AG04449 (cell line): ENCODE measurements at regions not wholly inside any gene's neighbourhood (a gene's known extent, or its start where the extent isn't known, plus 50 kb on each side); places are given as distances from the start of the nearest gene placed in this dataset.
A peak's percentile ranks its signal among the peaks of the same experiment; 100 is the strongest.

Experiments
- CTCF ChIA-PET: fragments of 350-600 bp; formaldehyde crosslinking; extraction: SDS; loops from one replicate; lab custom pipeline; 2021; ENCODE audit warnings: antibody characterized with exemption; lab: Yijun Ruan, JAX
- POLR2A ChIA-PET: fragments of 400-600, 350-600 bp; formaldehyde crosslinking; extraction: SDS; loops from one replicate; lab custom pipeline; 2020; ENCODE audit warnings: antibody characterized with exemption, inconsistent platforms; lab: Yijun Ruan, JAX
- DNase-seq: peaks from one replicate; pipeline ENCODE4 v3.0.0-alpha.2; 2010; ENCODE audit warnings: low read depth, low spot score
- H3K4me3 ChIP-seq: 2 replicates; pipeline ENCODE4 v1.5.1; 2011; ENCODE audit warnings: low read depth, mild to moderate bottlenecking, control low read depth, low read length
- TF ChIP-seq, protein P1 (sequence below): IDR thresholded peaks from one replicate; pipeline ENCODE4 v1.5.1; 2011; ENCODE audit warnings: mild to moderate bottlenecking, moderate library complexity, low read length, control low read depth, inconsistent platforms; ENCODE audit not compliant: insufficient read depth; ENCODE audit errors: missing control alignments

DNA sequence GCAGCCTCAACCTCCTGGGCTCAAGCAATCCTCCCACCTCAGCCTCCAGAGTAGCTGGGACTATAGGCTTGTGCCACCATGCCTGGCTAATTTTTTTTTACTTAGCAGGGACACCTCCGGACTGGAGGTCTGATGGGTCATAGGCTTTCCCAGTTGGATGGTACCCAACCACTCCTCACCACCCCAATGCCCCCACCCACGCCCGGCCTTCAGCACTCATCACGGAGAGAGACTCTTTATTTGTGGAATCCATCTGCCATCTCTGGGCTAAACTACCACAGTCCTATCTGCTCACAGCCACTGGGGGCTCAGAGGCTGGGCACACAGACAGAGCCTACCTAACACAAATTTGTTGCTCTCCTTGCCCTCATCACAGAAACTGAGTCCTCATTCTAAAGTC, 58.3 kb upstream of the STXBP1 start:
- TF ChIP-seq, protein P1, sequence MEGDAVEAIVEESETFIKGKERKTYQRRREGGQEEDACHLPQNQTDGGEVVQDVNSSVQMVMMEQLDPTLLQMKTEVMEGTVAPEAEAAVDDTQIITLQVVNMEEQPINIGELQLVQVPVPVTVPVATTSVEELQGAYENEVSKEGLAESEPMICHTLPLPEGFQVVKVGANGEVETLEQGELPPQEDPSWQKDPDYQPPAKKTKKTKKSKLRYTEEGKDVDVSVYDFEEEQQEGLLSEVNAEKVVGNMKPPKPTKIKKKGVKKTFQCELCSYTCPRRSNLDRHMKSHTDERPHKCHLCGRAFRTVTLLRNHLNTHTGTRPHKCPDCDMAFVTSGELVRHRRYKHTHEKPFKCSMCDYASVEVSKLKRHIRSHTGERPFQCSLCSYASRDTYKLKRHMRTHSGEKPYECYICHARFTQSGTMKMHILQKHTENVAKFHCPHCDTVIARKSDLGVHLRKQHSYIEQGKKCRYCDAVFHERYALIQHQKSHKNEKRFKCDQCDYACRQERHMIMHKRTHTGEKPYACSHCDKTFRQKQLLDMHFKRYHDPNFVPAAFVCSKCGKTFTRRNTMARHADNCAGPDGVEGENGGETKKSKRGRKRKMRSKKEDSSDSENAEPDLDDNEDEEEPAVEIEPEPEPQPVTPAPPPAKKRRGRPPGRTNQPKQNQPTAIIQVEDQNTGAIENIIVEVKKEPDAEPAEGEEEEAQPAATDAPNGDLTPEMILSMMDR, result no peak
- no peak for DNase-seq
- ChIA-PET CTCF (interaction anchor here (0.7 to 2.0 kb wide), 6 partner anchors 8 to 893 kb away, joined by 3 to 8 read pairs (median 3); no protein-coding TSS in a partner anchor), POLR2A (no interaction called here)
- H3K4me3 ChIP-seq, result no peak overlapping the region

DNA sequence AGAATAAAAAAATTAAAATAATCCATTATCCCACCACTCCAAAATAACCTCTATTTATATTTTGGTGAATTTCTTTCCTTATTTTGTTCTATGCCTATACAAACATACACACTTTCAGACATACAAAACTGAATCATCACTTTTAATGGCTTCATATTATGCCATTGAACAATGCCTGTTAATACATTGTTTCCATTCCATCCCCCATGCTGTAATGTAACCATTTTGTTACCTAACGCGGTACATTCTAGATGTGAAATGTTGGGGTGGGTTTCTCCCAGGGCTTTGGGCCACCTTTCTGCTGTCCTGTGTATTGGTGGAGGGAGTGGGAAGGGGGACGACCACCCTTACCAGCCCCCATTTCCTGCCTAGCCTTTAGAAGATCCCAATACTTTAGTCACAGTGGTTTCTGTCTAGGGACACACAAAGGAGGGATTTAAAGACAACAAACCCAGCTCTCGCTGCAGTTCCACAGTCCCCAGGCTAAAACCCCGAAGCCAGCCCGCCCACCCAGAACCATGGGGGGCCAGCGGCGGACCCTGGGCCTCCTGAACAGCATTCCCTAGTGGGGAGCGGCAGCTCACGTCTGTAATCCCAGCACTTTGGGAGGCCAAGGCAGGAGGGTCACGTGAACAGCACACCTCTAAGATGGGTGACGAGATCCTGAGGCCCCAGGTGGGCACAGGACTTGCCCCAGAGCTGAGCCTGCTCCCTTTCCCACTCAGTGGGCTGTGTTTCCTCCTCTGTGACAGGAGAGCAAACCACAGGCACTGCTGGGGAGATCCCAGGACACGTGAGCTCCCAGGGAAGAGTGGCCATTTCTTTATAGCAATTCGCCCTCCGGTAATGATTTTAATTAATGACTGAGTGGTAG, 56.9 kb upstream of the STXBP1 start:
- ChIA-PET POLR2A (interaction anchor here (0.7 to 1.6 kb wide), 3 partner anchors 15 to 68 kb away, joined by 3 read pairs; no protein-coding TSS in a partner anchor), CTCF (interaction anchor here (0.8 to 2.7 kb wide), 4 partner anchors 11 to 51 kb away, joined by 3 to 11 read pairs (median 9); no protein-coding TSS in a partner anchor)
- H3K4me3 ChIP-seq, result peak overlapping the region; percentile 12
- TF ChIP-seq, protein P1, result no peak
- DNase-seq, result no peak

DNA sequence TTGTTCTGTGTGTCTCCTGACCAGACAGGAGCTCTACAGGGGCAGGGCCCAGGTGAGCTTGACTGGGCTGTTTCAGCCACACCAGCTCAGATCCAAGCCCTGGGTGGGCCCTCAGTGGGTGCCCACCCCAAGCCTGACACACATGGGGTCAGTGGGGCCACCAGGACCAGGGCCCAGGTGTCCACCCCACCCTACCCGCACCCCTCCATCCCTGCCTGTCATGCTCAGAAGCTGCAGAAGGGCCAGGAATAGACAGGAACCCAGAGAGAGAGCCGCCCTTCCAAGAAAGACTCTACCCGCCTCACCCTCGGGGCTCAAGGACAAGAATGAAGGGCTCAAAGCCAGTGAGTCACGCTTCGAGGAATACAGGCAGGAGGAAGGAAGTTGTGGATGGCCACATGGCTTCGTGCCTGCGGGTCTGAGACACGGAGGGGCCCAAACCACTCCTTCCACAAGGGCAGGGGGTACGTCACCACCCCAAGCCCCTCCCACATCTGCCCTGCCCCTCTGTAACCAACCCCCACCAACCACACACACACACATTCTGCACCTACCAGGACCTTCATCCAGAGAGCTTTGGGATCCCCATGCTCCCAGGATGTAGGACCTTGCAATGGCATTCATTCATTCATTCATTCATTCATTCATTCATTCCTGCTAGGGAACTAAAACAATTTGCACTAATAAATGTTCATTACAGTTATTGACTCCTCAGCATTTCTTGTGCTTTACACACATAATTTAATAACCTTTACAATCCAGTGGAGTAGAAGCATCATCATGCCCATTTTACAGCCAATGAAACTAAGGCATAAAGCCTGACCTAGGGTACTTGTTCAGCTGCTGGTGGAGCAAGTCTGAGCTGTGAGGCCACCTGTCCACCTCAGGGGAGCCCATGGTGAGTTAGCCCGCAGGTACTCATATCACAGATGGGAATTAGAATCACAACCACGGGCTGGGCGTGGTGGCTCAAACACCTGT, 55.9 kb upstream of the STXBP1 start:
- POLR2A ChIA-PET, result interaction anchor here (0.7 to 1.6 kb wide), 6 partner anchors 16 to 105 kb away, joined by 3 to 5 read pairs (median 3); partner anchors contain the start of genes LRSAM1 and RPL12
- TF ChIP-seq, protein P1, result no peak
- DNase-seq, result peak; percentile 73
- peak overlapping the region; percentile 12; the same call in 1 of the 2 replicates for H3K4me3 ChIP-seq
- CTCF ChIA-PET, result interaction anchor here (0.6 to 3.1 kb wide), 9 partner anchors 10 to 52 kb away, joined by 3 to 14 read pairs (median 5); no protein-coding TSS in a partner anchor

DNA sequence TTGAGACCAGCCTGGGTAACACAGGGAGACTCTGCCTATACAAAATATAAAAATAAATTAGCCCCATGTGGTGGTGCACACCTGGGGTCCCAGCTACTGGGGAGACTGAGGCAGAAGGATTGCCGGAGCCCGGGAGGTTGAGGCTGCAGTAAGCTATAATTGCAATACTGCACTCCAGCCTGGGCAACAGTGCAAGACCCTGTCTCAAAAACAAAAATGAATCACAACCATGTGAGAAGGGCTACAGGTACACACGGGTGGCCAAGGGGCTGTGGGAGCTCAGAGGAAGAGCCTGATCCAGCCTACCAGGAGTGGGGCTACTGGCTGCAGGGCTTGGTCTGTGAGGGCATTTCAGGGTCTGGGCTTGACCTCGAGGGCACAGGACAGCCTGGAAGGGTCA, 55.2 kb upstream of the STXBP1 start:
- TF ChIP-seq, protein P1, result no peak
- ChIA-PET CTCF (interaction anchor here (0.6 to 3.1 kb wide), 10 partner anchors 9 to 178 kb away, joined by 3 to 14 read pairs (median 4); partner anchors contain the start of gene TOR2A), POLR2A (interaction anchor here (1.1 to 1.8 kb wide), 4 partner anchors 9 to 105 kb away, joined by 3 to 7 read pairs (median 4); partner anchors contain the start of genes LRSAM1 and RPL12)
- H3K4me3 ChIP-seq, result no peak overlapping the region
- no peak for DNase-seq

DNA sequence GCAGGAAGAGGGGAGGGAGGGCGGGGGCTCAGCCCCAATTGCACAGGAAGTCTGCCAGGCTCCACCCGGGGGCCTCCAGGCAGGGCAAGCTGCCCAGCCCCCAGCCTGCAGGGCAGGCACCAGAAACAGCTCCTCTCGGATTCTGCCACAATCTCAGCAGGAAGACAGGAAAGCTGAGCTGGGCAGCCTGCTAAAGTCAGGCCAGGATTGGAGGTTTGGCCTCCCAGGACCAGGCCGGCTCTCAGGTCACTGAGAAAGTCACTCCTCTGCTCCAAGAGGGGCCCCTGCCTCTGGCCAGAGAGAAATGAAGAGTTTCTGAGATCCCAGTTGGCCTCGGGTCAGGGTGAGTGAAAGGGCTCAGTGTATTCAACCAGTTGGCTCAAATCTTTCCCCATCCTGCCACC, 54.6 kb upstream of the STXBP1 start:
- ChIA-PET CTCF (interaction anchor here (0.9 to 3.1 kb wide), 10 partner anchors 9 to 178 kb away, joined by 3 to 14 read pairs (median 5); partner anchors contain the start of gene TOR2A), POLR2A (interaction anchor here (0.7 to 1.8 kb wide), 8 partner anchors 9 to 364 kb away, joined by 3 to 7 read pairs (median 5); partner anchors contain the start of genes LRSAM1 and RPL12)
- DNase-seq, result no peak
- no peak overlapping the region for H3K4me3 ChIP-seq
- TF ChIP-seq, protein P1, result no peak
